Gastroesophageal sphincter (tissue), 3 donors: ENCODE measurements at regions not wholly inside any gene's neighbourhood (a gene's known extent, or its start where the extent isn't known, plus 50 kb on each side); places are given as distances from the start of the nearest gene placed in this dataset.

Experiments
- EP300 ChIP-seq: sonication (generic); formaldehyde crosslinking; IDR thresholded peaks from one replicate; pipeline ENCODE4 v1.6.1; 2017; ENCODE audit warnings: antibody characterized with exemption, mild to moderate bottlenecking
- POLR2AphosphoS5 ChIP-seq: sonication (generic); formaldehyde crosslinking; IDR thresholded peaks from one replicate; pipeline ENCODE4 v1.6.1; 2017; ENCODE audit warnings: antibody characterized with exemption
- TF ChIP-seq, protein P1 (sequence below), 4 experiments: fragments of 200-600 bp in 2 of 4; fragments of 450-650 bp in 2 of 4; sonication (generic) in 1 of 4; IDR thresholded peaks; one replicate each; pipeline ENCODE4 v1.5.1; 2017 to 2019; ENCODE audit warnings: antibody characterized with exemption in 4 of 4, mild to moderate bottlenecking in 2 of 4, moderate library complexity in 2 of 4

- TF ChIP-seq, protein P1, sequence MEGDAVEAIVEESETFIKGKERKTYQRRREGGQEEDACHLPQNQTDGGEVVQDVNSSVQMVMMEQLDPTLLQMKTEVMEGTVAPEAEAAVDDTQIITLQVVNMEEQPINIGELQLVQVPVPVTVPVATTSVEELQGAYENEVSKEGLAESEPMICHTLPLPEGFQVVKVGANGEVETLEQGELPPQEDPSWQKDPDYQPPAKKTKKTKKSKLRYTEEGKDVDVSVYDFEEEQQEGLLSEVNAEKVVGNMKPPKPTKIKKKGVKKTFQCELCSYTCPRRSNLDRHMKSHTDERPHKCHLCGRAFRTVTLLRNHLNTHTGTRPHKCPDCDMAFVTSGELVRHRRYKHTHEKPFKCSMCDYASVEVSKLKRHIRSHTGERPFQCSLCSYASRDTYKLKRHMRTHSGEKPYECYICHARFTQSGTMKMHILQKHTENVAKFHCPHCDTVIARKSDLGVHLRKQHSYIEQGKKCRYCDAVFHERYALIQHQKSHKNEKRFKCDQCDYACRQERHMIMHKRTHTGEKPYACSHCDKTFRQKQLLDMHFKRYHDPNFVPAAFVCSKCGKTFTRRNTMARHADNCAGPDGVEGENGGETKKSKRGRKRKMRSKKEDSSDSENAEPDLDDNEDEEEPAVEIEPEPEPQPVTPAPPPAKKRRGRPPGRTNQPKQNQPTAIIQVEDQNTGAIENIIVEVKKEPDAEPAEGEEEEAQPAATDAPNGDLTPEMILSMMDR (IDR thresholded peaks at IDR 0.05): no peak
- TF ChIP-seq POLR2AphosphoS5 (no peak), EP300 (no peak)
Measured at GRCh38 chr15:39511916-39512260, 69.0 kb upstream of the THBS1 start.
